ENCODE measurements at regions not wholly inside any gene's neighbourhood (a gene's known extent, or its start where the extent isn't known, plus 50 kb on each side); places are given as distances from the start of the nearest gene placed in this dataset.
"Not testable (repeated sequence)": the region's sequence is repeated elsewhere in the genome, so short reads cannot be mapped to it uniquely, and the experiment has no call there.

DNA sequence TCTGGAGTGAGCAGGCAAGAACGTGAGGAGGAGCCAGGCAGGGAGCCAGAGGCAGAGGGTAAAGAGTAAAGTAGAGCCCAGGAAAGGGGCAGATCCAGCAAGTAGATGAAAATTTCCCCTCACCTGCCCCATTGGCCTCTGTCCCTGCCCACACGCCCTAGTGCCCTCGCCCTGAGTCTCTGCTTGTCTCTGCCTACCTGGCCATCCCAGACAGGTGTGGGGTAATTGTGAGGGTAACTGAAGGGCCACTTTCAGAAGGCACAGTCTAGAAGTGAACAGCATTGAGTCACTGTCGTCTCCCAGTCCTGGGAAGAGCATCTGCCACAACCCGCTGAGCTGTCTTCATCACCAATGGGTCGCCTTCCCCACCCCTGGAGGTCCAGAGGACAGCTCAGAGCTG is 1756.8 kb downstream of the TP53TG3F start:
- TF ChIP-seq, protein P1, sequence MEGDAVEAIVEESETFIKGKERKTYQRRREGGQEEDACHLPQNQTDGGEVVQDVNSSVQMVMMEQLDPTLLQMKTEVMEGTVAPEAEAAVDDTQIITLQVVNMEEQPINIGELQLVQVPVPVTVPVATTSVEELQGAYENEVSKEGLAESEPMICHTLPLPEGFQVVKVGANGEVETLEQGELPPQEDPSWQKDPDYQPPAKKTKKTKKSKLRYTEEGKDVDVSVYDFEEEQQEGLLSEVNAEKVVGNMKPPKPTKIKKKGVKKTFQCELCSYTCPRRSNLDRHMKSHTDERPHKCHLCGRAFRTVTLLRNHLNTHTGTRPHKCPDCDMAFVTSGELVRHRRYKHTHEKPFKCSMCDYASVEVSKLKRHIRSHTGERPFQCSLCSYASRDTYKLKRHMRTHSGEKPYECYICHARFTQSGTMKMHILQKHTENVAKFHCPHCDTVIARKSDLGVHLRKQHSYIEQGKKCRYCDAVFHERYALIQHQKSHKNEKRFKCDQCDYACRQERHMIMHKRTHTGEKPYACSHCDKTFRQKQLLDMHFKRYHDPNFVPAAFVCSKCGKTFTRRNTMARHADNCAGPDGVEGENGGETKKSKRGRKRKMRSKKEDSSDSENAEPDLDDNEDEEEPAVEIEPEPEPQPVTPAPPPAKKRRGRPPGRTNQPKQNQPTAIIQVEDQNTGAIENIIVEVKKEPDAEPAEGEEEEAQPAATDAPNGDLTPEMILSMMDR (conservative IDR thresholded peaks at IDR 0.05) = not testable (repeated sequence)
- not testable (repeated sequence) for TF ChIP-seq ZFX (IDR thresholded peaks at IDR 0.05)

Measured in C4-2B (cell line).